Esophagus squamous epithelium (tissue), 4 donors: ENCODE measurements at regions not wholly inside any gene's neighbourhood (a gene's known extent, or its start where the extent isn't known, plus 50 kb on each side); places are given as distances from the start of the nearest gene placed in this dataset.

Source experiments
- CTCF ChIP-seq, 6 experiments: fragments of 450-650 bp in 4 of 6; fragments of 200-600 bp in 2 of 6; sonication (generic) in 2 of 6; IDR thresholded peaks; one replicate each; pipeline ENCODE4 v1.5.1; 2016 to 2019; ENCODE audit warnings: antibody characterized with exemption in 6 of 6, mild to moderate bottlenecking in 4 of 6, moderate library complexity in 4 of 6
- POLR2A ChIP-seq, 4 donors: fragments of 450-650 bp; IDR thresholded peaks; one replicate each; pipeline ENCODE4 v1.6.1; 2017; ENCODE audit warnings: antibody characterized with exemption in 4 of 4, mild to moderate bottlenecking in 4 of 4, moderate library complexity in 3 of 4

DNA sequence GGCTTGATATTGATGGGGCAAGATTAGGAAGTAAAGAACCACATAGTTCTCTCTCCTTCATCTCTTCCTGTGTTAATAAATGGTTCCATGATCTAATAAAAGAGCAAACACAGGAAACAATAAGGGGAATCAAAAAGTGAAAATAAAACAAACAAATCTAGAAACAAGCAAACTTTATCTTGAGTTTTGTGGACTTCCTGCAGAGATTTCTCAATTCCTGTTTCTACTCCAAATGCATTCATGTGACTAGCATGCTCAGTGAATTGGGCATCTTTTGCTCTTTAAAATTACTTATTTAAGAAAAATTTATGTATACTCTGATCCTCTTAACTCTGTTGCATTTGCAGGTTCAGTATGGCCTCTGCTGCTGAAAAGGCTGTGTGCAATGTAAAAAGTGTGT is 682.0 kb downstream of the KCTD8 start:
- TF ChIP-seq POLR2A (IDR thresholded peaks at IDR 0.05) (no peak), CTCF (IDR thresholded peaks at IDR 0.05) (no peak)
